PC-3 (cell line): ENCODE measurements at regions not wholly inside any gene's neighbourhood (a gene's known extent, or its start where the extent isn't known, plus 50 kb on each side); places are given as distances from the start of the nearest gene placed in this dataset.

Experiments
- CTCF ChIP-seq: fragments of 300-600 bp; sonication (generic); conservative IDR thresholded peaks from 2 replicates; pipeline ENCODE4 v1.5.1; 2017; ENCODE audit warnings: antibody characterized with exemption, low read depth, mild to moderate bottlenecking, low read length
- EZH2 ChIP-seq: fragments of 300-600 bp; sonication (generic); IDR thresholded peaks from one replicate; pipeline ENCODE4 v1.6.1; 2017; ENCODE audit warnings: antibody characterized with exemption, mild to moderate bottlenecking, low read length; ENCODE audit not compliant: unreplicated experiment

- TF ChIP-seq CTCF, result no peak
- TF ChIP-seq EZH2, result no peak
Measured at GRCh38 chr12:34209259-34209835, 187.1 kb downstream of the ALG10 start.
